Stimulated activated CD4-positive, alpha-beta T cell treated with anti-CD3 and anti-CD28 coated beads, Interleukin-1b, Interleukin-23, amount 100 ng/mL, for 48 hours (primary cell): ENCODE measurements at regions not wholly inside any gene's neighbourhood (a gene's known extent, or its start where the extent isn't known, plus 50 kb on each side); places are given as distances from the start of the nearest gene placed in this dataset.
"Not testable (repeated sequence)": the region's sequence is repeated elsewhere in the genome, so short reads cannot be mapped to it uniquely, and the experiment has no call there.

Experiments
- DNase-seq: peaks from one replicate; pipeline ENCODE4 v3.0.0-alpha.2; 2020

DNA sequence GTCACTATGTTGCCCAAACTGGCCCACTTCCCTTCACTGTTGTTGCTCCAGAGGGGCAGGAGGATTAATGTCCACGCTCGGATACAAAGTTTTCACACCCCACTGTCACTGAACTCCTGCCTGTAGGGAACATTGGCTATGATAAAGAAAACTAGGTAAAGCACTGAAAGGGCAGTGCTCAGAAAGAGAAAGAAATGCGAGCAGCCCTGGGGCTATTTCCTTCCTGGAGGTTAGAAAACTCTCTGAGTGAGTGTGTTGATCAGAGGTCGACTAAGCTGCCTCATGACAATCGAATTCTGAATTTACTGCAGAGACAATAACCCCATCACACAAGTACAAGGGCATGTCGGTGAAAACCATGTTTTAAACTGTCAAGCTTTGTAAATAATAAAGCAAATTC, 227.2 kb upstream of the PITRM1 start:
- DNase-seq, result no peak

GRCh38 chr10:3398825-3399646, 226.5 kb upstream of the PITRM1 start:
- DNase-seq, result no peak

DNA sequence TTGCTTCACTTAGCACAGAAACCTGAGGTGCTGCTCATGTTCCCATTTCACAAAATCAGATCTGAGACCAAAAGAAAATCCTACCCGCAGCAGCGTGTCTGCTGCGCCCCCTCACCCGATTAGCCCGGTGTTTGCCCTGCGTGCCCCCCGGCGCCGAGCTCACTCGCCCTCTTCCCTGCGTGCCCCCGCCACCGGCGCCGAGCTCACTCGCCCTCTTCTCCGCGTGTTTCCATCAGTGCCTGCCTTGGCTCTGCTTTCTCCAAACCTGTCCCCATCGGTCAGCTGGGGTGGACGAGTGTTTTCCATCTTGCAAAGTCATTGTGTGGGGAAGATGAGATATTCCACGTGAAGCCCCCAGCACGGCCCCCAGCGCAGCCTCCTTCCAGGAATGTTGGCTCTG, 225.3 kb upstream of the PITRM1 start:
- no peak for DNase-seq

- no peak for DNase-seq
These were observed 224.6 kb upstream of the PITRM1 start for GRCh38 chr10:3397231-3397630.

DNA sequence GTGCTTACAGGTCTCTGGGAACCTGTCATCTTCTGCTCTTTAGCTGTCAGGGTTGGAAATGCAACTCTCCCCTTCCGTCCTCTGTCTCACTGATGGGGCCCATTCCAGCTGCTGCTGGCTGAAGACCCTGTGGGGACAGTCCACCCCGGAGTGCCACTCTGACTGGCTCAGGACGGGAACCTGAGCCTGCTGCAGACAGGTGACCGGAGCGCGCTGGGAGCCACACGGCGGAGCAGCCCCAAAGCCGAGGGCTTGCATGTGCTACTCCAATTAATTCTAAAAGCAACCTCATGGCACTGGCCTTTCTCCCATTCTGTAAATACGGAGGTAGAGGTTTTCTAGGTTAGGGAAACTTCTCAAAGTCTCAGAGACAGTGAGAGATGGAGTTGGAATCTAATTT, 223.5 kb upstream of the PITRM1 start:
- no peak for DNase-seq

- no peak for DNase-seq
These were observed 222.9 kb upstream of the PITRM1 start for GRCh38 chr10:3395458-3395861.

DNA sequence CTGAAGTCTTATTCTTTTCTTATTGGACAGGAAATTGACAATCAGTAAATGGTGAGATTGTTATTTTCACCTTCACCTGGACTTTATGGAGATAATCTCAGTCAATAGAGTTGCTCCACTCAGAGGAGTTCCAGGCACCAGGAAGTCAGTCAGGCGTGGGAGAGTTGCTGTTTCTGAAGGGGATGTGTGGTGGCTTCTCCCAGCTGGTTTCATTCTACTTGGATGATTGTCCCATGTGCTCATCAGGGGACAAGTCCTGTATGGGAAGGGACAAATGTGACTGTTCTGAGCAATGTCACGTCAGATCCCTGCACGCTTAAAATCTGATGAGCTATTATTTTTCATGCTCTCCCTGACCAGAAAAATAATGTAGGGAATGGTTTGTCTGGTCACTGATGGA, 222.5 kb upstream of the PITRM1 start:
- no peak for DNase-seq

DNA sequence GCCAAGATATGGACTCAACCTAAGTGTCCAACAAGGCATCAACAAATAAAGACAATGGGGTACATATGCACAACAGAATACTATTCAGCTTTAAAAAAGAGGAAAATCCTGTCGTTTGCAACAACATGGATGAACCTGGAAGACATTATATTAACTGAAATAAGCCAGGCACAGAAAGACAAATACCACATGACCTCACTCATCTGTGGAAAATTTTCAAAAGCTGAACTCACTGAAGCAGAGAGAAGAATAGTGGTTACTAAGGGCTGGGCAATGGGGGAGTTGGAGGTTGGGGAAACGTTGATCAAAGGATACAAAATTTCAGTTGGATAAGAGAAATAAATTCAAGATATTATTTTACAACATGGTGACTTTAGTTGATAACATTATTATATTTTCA, 221.4 kb upstream of the PITRM1 start:
- no peak for DNase-seq

- no peak for DNase-seq
These were observed 219.1 kb upstream of the PITRM1 start for GRCh38 chr10:3391657-3392056.

DNA sequence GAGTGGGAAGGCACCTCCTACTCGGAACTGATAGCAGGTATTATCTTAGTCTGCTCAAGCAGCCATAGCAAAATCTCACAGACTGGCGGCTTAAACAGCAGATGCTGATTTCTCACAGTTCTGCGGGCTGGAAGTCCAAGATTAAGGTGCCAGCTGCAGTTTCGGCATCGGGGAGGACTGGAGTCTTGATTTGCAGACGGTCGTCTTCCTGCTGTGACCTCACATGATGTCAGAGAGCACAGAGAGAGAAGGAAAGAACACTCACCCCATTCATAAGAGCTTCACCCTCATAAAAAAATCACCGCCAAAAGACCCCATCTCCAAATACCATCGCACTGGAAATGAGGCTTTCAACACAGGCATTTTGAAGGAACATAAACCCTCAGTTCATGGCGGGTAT, 216.5 kb upstream of the PITRM1 start:
- DNase-seq, result no peak

GRCh38 chr10:3385487-3385886, 212.9 kb upstream of the PITRM1 start:
- no peak for DNase-seq

DNA sequence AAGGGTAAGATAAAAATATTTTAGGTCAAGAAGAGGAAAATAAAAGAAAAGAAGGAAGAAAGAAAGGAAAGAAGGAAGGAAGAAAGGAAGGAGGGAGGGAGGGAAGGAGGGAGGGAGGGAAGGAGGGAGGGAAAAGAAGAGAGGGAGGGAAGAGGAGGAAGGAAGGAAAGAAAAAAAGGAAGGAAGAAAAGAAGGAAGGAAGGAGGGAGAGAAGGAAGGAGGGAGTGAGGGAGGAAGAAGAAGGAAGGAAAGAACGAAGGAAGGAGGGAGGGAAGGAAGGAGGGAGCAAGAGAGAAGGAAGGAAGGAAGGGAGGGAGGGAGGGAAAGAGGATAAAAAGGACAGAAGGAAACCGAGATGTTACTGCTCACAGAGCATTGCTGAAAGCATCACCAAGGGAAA, 209.5 kb upstream of the PITRM1 start:
- no peak for DNase-seq

DNA sequence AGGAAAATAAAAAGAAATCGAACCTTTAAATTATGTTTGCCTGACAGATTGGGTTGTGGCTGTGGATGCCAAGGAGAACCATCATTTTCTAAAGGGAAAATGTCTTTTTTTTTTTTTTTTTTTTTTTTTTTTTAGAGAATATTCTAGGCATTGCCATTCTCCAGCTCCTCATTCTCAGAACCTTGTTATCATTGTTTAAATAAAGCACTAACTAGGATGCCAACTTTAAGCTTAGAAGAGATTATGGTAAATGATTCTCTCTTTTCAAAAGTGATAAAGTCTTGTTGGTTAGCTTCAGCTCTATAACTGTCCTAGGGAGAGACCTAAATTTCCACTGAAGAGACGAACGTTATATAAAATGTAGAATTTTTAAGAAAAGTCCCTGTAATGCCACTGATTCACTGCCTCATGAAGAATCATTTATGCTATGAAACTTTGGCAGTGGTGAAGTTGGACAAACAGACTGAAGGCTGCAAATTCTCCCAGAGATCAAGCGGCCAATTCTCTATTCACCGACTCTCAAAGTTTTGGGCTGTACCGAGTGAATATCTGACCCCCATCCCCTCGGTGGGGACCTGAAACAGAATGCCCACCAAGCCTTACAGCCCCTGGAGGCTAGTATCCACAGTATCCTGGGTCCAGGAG, 207.9 kb upstream of the PITRM1 start:
- DNase-seq, result no peak

DNA sequence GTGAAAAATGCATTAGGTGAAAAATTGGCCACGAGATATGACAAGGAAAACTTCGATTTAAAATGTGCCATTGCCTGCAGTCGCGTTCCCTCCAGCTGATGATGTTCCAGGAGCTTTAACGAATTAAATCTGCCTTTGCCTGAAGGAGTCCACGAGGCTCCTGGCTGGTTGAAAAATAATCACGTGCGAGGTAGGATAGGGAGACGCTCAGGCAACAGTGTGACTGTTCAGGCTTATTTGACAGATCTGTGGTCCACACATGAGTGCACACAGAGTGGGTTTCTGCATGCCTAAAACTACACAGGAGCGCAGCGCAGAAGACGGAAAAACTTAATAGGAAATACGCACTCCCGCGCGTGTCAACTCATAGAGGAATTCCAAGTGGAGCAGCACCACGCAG, 204.0 kb upstream of the PITRM1 start:
- DNase-seq, result no peak

GRCh38 chr10:3375505-3375904, 202.9 kb upstream of the PITRM1 start:
- no peak for DNase-seq

- DNase-seq, result no peak
These were observed 202.3 kb upstream of the PITRM1 start for GRCh38 chr10:3374914-3375313.

DNA sequence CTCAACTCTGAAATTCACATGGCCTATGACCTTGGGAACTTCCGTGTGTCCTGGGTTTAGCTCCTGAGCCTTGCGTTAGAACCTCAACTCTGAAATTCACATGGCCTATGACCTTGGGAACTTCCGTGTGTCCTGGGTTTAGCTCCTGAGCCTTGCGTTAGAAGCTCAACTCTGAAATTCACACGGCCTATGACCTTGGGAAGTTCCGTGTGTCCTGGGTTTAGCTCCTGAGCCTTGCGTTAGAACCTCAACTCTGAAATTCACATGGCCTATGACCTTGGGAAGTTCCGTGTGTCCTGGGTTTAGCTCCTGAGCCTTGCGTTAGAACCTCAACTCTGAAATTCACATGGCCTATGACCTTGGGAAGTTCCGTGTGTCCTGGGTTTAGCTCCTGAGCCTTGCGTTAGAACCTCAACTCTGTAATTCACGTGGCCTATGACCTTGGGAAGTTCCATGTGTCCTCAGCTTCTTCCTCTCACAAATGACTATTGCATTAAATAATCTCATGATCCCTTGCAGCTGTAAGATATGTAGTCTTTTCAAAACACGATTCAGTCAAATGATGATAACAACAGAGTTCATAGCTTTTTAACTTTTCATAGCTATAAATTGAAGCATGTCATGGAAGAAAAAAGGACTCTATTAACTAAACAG, 200.9 kb upstream of the PITRM1 start:
- DNase-seq, result not testable (repeated sequence)

DNA sequence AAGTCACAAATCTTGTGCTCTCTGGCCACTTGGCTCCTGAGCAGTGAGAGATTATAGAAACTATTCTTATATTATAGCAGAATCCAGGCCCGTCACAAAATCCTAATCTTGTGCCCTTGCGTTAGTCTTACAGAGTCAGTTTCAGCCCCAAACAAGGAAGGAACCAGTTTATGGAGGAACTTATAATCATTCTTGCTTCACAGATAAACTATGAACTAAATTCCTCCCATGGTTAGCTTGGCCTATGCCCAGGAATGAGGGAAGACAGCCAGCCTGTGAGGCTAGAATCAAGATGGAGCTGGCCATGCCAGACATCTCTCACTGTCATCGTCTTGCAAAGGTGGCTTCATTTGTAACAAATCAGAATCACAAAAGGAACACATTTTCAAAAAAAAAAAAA, 199.7 kb upstream of the PITRM1 start:
- DNase-seq, result no peak

DNA sequence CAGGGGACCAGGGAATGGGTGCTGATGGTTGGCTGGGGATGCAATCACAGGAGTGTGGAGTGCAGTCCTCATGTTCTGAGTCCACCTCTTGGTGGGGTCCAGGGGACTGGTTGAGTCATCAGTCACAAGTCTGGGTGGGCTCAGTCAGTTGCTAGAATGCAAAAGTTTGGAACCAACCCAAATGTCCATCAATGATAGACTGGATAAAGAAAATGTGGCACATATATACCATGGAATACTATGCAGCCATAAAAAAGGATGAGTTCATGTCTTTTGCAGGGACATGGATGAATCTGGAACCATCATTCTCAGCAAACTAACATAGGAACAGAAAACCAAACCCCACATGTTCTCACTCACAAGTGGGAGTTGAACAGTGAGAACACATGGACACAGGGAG, 199.0 kb upstream of the PITRM1 start:
- DNase-seq, result not testable (repeated sequence)

DNA sequence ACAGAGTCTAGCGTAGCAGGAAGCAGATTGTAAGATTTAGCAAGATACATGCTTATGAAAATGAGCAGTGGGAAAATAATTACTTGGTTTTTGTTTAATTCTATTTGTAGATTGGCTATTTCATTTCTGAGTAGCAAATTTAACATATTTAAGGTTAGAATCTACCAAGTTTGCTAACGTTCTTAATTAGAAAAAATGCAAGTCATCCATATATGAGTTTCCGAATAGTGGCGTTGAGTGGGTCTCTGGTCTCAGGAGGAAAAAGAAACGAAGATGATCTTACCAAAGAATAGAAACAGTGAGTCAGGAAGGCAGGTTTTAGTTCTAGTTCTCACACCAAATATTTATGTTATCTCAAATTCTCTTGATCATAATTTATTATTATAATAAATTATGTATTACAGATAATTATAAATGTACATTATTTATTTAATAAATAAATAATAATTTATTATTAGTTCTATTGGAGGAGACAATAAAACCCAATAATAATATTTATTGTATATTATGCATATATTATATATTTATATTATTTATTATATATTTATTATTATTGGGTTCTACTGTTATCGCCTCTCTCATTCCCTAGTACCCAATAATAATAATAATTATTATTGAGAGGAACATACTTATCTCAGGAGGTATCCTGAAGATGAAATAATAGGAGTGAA, 194.3 kb upstream of the PITRM1 start:
- DNase-seq, result no peak

DNA sequence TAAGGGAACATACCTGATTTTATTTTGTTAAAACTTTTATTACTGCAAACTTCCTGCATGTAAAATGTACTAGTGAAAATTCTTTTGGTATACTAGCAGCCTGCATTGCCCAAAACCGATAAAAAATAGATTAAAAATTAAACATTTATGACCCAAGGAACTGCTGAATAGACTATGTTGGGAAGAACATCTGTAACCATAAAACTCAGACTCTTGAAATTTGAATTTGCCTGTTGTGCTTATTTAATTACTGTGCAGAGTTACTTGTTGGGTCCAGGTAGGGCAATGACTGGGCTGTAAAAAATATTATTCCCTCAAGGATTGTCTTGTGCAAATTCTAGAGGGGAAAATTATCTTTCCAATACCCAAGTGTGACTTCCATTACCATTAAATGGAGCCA, 193.5 kb upstream of the PITRM1 start:
- DNase-seq, result no peak

- no peak for DNase-seq
These were observed 193.0 kb upstream of the PITRM1 start for GRCh38 chr10:3365630-3366029.

- no peak for DNase-seq
These were observed 192.3 kb upstream of the PITRM1 start for GRCh38 chr10:3364768-3365480.
